ENCODE measurements at regions not wholly inside any gene's neighbourhood (a gene's known extent, or its start where the extent isn't known, plus 50 kb on each side); places are given as distances from the start of the nearest gene placed in this dataset.

DNA sequence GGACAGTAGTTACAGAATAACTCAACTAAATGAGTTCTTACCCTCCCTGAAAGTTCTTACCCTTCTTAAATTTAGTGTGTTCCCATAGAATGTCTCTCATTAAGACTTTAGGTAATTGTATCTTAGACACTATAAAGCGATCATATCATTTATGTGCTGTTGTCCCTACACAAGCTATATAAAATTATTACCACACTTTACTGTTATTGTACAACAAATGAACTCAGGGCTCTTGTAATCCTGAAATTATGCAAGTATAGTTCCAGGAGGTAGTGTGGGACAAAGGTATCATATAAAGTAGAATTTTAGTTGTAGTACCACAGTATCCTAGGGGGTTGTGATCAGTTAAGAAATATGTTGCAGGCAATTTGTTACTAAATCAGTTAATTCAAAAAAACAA is 167.4 kb upstream of the CARMIL1 start:
- TF ChIP-seq RARB (CRISPR knock-in tag; IDR thresholded peaks at IDR 0.05) = no peak
- TF ChIP-seq, protein P1, sequence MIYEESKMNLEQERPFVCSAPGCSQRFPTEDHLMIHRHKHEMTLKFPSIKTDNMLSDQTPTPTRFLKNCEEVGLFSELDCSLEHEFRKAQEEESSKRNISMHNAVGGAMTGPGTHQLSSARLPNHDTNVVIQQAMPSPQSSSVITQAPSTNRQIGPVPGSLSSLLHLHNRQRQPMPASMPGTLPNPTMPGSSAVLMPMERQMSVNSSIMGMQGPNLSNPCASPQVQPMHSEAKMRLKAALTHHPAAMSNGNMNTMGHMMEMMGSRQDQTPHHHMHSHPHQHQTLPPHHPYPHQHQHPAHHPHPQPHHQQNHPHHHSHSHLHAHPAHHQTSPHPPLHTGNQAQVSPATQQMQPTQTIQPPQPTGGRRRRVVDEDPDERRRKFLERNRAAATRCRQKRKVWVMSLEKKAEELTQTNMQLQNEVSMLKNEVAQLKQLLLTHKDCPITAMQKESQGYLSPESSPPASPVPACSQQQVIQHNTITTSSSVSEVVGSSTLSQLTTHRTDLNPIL (CRISPR knock-in tag; IDR thresholded peaks at IDR 0.05; ENCODE audit: low read depth) = no peak
- TF ChIP-seq, protein P2, sequence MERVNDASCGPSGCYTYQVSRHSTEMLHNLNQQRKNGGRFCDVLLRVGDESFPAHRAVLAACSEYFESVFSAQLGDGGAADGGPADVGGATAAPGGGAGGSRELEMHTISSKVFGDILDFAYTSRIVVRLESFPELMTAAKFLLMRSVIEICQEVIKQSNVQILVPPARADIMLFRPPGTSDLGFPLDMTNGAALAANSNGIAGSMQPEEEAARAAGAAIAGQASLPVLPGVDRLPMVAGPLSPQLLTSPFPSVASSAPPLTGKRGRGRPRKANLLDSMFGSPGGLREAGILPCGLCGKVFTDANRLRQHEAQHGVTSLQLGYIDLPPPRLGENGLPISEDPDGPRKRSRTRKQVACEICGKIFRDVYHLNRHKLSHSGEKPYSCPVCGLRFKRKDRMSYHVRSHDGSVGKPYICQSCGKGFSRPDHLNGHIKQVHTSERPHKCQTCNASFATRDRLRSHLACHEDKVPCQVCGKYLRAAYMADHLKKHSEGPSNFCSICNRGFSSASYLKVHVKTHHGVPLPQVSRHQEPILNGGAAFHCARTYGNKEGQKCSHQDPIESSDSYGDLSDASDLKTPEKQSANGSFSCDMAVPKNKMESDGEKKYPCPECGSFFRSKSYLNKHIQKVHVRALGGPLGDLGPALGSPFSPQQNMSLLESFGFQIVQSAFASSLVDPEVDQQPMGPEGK (CRISPR knock-in tag; IDR thresholded peaks at IDR 0.05; ENCODE audit: borderline replicate concordance) = no peak
- TF ChIP-seq, protein P3, sequence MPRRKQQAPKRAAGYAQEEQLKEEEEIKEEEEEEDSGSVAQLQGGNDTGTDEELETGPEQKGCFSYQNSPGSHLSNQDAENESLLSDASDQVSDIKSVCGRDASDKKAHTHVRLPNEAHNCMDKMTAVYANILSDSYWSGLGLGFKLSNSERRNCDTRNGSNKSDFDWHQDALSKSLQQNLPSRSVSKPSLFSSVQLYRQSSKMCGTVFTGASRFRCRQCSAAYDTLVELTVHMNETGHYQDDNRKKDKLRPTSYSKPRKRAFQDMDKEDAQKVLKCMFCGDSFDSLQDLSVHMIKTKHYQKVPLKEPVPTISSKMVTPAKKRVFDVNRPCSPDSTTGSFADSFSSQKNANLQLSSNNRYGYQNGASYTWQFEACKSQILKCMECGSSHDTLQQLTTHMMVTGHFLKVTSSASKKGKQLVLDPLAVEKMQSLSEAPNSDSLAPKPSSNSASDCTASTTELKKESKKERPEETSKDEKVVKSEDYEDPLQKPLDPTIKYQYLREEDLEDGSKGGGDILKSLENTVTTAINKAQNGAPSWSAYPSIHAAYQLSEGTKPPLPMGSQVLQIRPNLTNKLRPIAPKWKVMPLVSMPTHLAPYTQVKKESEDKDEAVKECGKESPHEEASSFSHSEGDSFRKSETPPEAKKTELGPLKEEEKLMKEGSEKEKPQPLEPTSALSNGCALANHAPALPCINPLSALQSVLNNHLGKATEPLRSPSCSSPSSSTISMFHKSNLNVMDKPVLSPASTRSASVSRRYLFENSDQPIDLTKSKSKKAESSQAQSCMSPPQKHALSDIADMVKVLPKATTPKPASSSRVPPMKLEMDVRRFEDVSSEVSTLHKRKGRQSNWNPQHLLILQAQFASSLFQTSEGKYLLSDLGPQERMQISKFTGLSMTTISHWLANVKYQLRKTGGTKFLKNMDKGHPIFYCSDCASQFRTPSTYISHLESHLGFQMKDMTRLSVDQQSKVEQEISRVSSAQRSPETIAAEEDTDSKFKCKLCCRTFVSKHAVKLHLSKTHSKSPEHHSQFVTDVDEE (CRISPR knock-in tag; IDR thresholded peaks at IDR 0.05) = no peak
- no peak for TF ChIP-seq ZFP30 (CRISPR knock-in tag; IDR thresholded peaks at IDR 0.05)
- no peak for TF ChIP-seq ZC3H10 (CRISPR knock-in tag; IDR thresholded peaks at IDR 0.05)
- no peak for TF ChIP-seq TOX (CRISPR knock-in tag; IDR thresholded peaks at IDR 0.05; ENCODE audit: borderline replicate concordance)
- no peak for TF ChIP-seq ZNF565 (CRISPR knock-in tag; conservative IDR thresholded peaks at IDR 0.05; ENCODE audit: low read depth)

Measured in SK-N-SH treated with all-trans-retinoic acid at 6 μM for 48 hours (cell line).